DOHH2 (cell line): ENCODE measurements at regions not wholly inside any gene's neighbourhood (a gene's known extent, or its start where the extent isn't known, plus 50 kb on each side); places are given as distances from the start of the nearest gene placed in this dataset.

Source experiments
- H3F3A ChIP-seq: fragments of 200-600 bp; sonication (generic), shearing (Covaris generic); 2 replicates; pipeline ENCODE4 v1.6.0; 2016; ENCODE audit warnings: antibody characterized with exemption, mild to moderate bottlenecking; ENCODE audit not compliant: control insufficient read depth, insufficient read depth
- H3K27ac ChIP-seq: fragments of 200-600 bp; sonication (generic); 2 replicates; pipeline ENCODE4 v1.5.1; 2014; ENCODE audit warnings: low read depth, mild to moderate bottlenecking, low read length, moderate library complexity
- H3K27me3 ChIP-seq: fragments of 200-600 bp; sonication (generic); 2 replicates; pipeline ENCODE4 v1.6.1; 2014; ENCODE audit warnings: mild to moderate bottlenecking, low read length, mixed read lengths; ENCODE audit not compliant: control insufficient read depth
- H3K36me3 ChIP-seq: fragments of 200-600 bp; sonication (generic); 2 replicates; pipeline ENCODE4 v1.6.1; 2014; ENCODE audit warnings: mild to moderate bottlenecking, low read length, moderate library complexity, mixed read lengths; ENCODE audit not compliant: control insufficient read depth
- H3K4me1 ChIP-seq: fragments of 200-600 bp; sonication (generic); 2 replicates; pipeline ENCODE4 v1.6.1; 2014; ENCODE audit warnings: mild to moderate bottlenecking, low read length, mixed read lengths; ENCODE audit not compliant: control insufficient read depth
- H3K4me2 ChIP-seq: fragments of 200-600 bp; sonication (generic); 2 replicates; pipeline ENCODE4 v1.6.0; 2014; ENCODE audit warnings: mild to moderate bottlenecking, low read length, moderate library complexity
- H3K4me3 ChIP-seq: fragments of 200-600 bp; sonication (generic); 2 replicates; pipeline ENCODE4 v1.5.1; 2014; ENCODE audit warnings: mild to moderate bottlenecking, low read length, mixed read lengths
- H3K79me2 ChIP-seq: fragments of 200-600 bp; sonication (generic); 2 replicates; pipeline ENCODE4 v1.6.1; 2014; ENCODE audit warnings: mild to moderate bottlenecking, low read length, mixed read lengths; ENCODE audit not compliant: control insufficient read depth
- H3K9me2 ChIP-seq: fragments of 200-600 bp; sonication (generic); replicated peaks from 2 replicates; pipeline ENCODE4 v1.6.1; 2014; ENCODE audit warnings: mild to moderate bottlenecking, low read length, mixed read lengths; ENCODE audit not compliant: control insufficient read depth
- H3K9me3 ChIP-seq: fragments of 200-600 bp; sonication (generic); 2 replicates; pipeline ENCODE4 v1.6.1; 2014; ENCODE audit warnings: antibody characterized with exemption, low read length, mixed read lengths; ENCODE audit not compliant: control insufficient read depth, insufficient read depth
- H4K20me1 ChIP-seq: fragments of 200-600 bp; sonication (generic); 2 replicates; pipeline ENCODE4 v1.6.0; 2014; ENCODE audit warnings: low read depth, mild to moderate bottlenecking, antibody characterized with exemption, low read length, moderate library complexity; ENCODE audit not compliant: control insufficient read depth, insufficient read depth
- EZH2phosphoT487 ChIP-seq: fragments of 200-600 bp; sonication (generic); IDR thresholded peaks from 2 replicates; pipeline ENCODE4 v1.6.1; 2017; ENCODE audit warnings: borderline replicate concordance, mild to moderate bottlenecking, antibody characterized with exemption, low read length, moderate library complexity, mixed read lengths
- TF ChIP-seq, protein P1 (sequence below): fragments of 200-600 bp; sonication (generic); IDR thresholded peaks from one replicate; pipeline ENCODE4 v1.5.1; 2014; ENCODE audit warnings: antibody characterized with exemption, mild to moderate bottlenecking, low read depth, low read length; ENCODE audit not compliant: poor library complexity, severe bottlenecking

- no peaks in the 10 kb centered on the region for H3F3A ChIP-seq
- H3K4me1 ChIP-seq, result peaks cover 65% of the 10 kb centered on the region
- no peaks in the 10 kb centered on the region for H3K9me3 ChIP-seq
- H3K27me3 ChIP-seq, result no peaks in the 10 kb centered on the region
- peak overlapping the region; percentile 14; the same call in 1 of the 2 replicates for H3K4me3 ChIP-seq
- no peaks in the 10 kb centered on the region for H3K79me2 ChIP-seq
- H3K27ac ChIP-seq, result no peak overlapping the region
- H3K9me2 ChIP-seq, result no peaks in the 10 kb centered on the region
- H4K20me1 ChIP-seq, result no peaks in the 10 kb centered on the region
- no peaks in the 10 kb centered on the region for H3K36me3 ChIP-seq
- peak overlapping the region; percentile 30 for H3K4me2 ChIP-seq
- no peak for TF ChIP-seq EZH2phosphoT487
- TF ChIP-seq, protein P1, sequence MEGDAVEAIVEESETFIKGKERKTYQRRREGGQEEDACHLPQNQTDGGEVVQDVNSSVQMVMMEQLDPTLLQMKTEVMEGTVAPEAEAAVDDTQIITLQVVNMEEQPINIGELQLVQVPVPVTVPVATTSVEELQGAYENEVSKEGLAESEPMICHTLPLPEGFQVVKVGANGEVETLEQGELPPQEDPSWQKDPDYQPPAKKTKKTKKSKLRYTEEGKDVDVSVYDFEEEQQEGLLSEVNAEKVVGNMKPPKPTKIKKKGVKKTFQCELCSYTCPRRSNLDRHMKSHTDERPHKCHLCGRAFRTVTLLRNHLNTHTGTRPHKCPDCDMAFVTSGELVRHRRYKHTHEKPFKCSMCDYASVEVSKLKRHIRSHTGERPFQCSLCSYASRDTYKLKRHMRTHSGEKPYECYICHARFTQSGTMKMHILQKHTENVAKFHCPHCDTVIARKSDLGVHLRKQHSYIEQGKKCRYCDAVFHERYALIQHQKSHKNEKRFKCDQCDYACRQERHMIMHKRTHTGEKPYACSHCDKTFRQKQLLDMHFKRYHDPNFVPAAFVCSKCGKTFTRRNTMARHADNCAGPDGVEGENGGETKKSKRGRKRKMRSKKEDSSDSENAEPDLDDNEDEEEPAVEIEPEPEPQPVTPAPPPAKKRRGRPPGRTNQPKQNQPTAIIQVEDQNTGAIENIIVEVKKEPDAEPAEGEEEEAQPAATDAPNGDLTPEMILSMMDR, result no peak
These were observed 256.8 kb upstream of the BTG1 start for GRCh38 chr12:92402415-92402814.

- TF ChIP-seq, protein P1, result no peak
- no peak for TF ChIP-seq EZH2phosphoT487
- no peaks in the 10 kb centered on the region for H3F3A ChIP-seq
- H3K36me3 ChIP-seq, result no peaks in the 10 kb centered on the region
- H3K4me1 ChIP-seq, result peaks cover 61% of the 10 kb centered on the region
- no peaks in the 10 kb centered on the region for H4K20me1 ChIP-seq
- peak overlapping the region; percentile 1; the same call in 1 of the 2 replicates for H3K27ac ChIP-seq
- no peaks in the 10 kb centered on the region for H3K79me2 ChIP-seq
- no peaks in the 10 kb centered on the region for H3K9me3 ChIP-seq
- H3K27me3 ChIP-seq, result no peaks in the 10 kb centered on the region
- H3K9me2 ChIP-seq, result no peaks in the 10 kb centered on the region
- peak overlapping the region; percentile 2; the same call in 1 of the 2 replicates for H3K4me3 ChIP-seq
- peak overlapping the region; percentile 39 for H3K4me2 ChIP-seq
These were observed 254.4 kb upstream of the BTG1 start for GRCh38 chr12:92400006-92400405.

GRCh38 chr12:92398565-92399309 lies 253.1 kb upstream of the BTG1 start:
- no peaks in the 10 kb centered on the region for H3K79me2 ChIP-seq
- no peaks in the 10 kb centered on the region for H3K36me3 ChIP-seq
- H3K4me2 ChIP-seq, result no peak overlapping the region
- H3K27me3 ChIP-seq, result no peaks in the 10 kb centered on the region
- H3F3A ChIP-seq, result no peaks in the 10 kb centered on the region
- H3K4me1 ChIP-seq, result peaks cover 48% of the 10 kb centered on the region
- no peaks in the 10 kb centered on the region for H4K20me1 ChIP-seq
- no peaks in the 10 kb centered on the region for H3K9me2 ChIP-seq
- H3K4me3 ChIP-seq, result no peak overlapping the region
- no peak for TF ChIP-seq EZH2phosphoT487
- TF ChIP-seq, protein P1, result no peak
- H3K27ac ChIP-seq, result no peak overlapping the region
- peaks cover 10% of the 10 kb centered on the region for H3K9me3 ChIP-seq
